H1 (cell line): ENCODE measurements at regions not wholly inside any gene's neighbourhood (a gene's known extent, or its start where the extent isn't known, plus 50 kb on each side); places are given as distances from the start of the nearest gene placed in this dataset.

Experiments
- CTCF ChIA-PET: fragments of 300-600 bp; sonication (Branson Sonifier 250); formaldehyde crosslinking; loops from one replicate; lab custom pipeline; 2021; ENCODE audit not compliant: partially characterized antibody; lab: Charles Lee
- POLR2A ChIA-PET: fragments of 300-600 bp; sonication (Branson Sonifier 250); formaldehyde crosslinking; loops from one replicate; lab custom pipeline; 2021; ENCODE audit warnings: inconsistent platforms; ENCODE audit not compliant: partially characterized antibody; lab: Charles Lee
- DNase-seq, 2 experiments: peaks; one replicate each; pipeline versions ENCODE4 v3.0.0 to v3.0.0-alpha.2; 2010 to 2022; ENCODE audit warnings: low spot score in 2 of 2, low read depth in 1 of 2, mixed read lengths in 1 of 2
- FAIRE-seq: peaks from 2 replicates; lab custom pipeline; 2011; peaks lifted over from hg19 to GRCh38; lab: Jason Lieb, UNC
- H2AFZ ChIP-seq: 2 replicates; pipeline ENCODE4 v1.8.1; 2012; ENCODE audit warnings: low read length, inconsistent platforms
- H2AK5ac ChIP-seq: 2 replicates; pipeline ENCODE4 v1.6.1; 2013; ENCODE audit warnings: low read depth, low read length
- H2BK120ac ChIP-seq: replicated peaks from 2 replicates; pipeline ENCODE3; 2013; ENCODE audit warnings: low read depth, low read length, inconsistent platforms
- H2BK12ac ChIP-seq: 2 replicates; pipeline ENCODE4 v1.6.1; 2013; ENCODE audit warnings: low read depth, low read length
- H2BK15ac ChIP-seq: 2 replicates; pipeline ENCODE4 v1.6.1; 2013; ENCODE audit warnings: low read length
- H2BK20ac ChIP-seq: 2 replicates; pipeline ENCODE4 v1.6.1; 2013; ENCODE audit warnings: low read length
- H2BK5ac ChIP-seq: 2 replicates; pipeline ENCODE4 v1.6.1; 2013; ENCODE audit warnings: low read depth, low read length
- H3K14ac ChIP-seq: 2 replicates; pipeline ENCODE4 v1.6.1; 2013; ENCODE audit warnings: inconsistent platforms; ENCODE audit not compliant: insufficient read length
- H3K18ac ChIP-seq: 2 replicates; pipeline ENCODE4 v1.6.1; 2013; ENCODE audit warnings: low read length; ENCODE audit errors: extremely low read depth
- H3K23ac ChIP-seq: 2 replicates; pipeline ENCODE4 v1.6.1; 2013; ENCODE audit warnings: inconsistent platforms; ENCODE audit not compliant: insufficient read length
- H3K23me2 ChIP-seq: 2 replicates; pipeline ENCODE4 v1.6.1; 2013; ENCODE audit warnings: low read depth, low read length
- H3K27ac ChIP-seq: 2 replicates; pipeline ENCODE4 v1.6.1; 2011; ENCODE audit warnings: low read depth, low read length, inconsistent platforms
- H3K27me3 ChIP-seq, 4 experiments: replicated peaks in 1 of 4; 1 replicate in 1 of 4; 2 replicates in 3 of 4; pipeline versions ENCODE4 v1.6.1 to v1.8.1; 2011 to 2013; ENCODE audit warnings: low read length in 3 of 4, mild to moderate bottlenecking in 3 of 4, inconsistent platforms in 2 of 4, mixed read lengths in 2 of 4, moderate library complexity in 1 of 4; ENCODE audit not compliant: control insufficient read depth in 3 of 4, insufficient read depth in 3 of 4; ENCODE audit errors: extremely low read depth in 1 of 4
- H3K36me3 ChIP-seq, 4 experiments: 2 replicates each; pipeline versions ENCODE4 v1.6.1 to v1.8.1; 2011 to 2013; ENCODE audit warnings: mild to moderate bottlenecking in 4 of 4, low read length in 3 of 4, moderate library complexity in 2 of 4, control low read depth in 1 of 4, inconsistent platforms in 1 of 4; ENCODE audit not compliant: insufficient read depth in 4 of 4, control insufficient read depth in 2 of 4
- H3K4ac ChIP-seq: replicated peaks from 2 replicates; pipeline ENCODE3; 2013; ENCODE audit warnings: low read length, low read depth, mixed read lengths, inconsistent platforms; ENCODE audit not compliant: insufficient read length
- H3K4me1 ChIP-seq, 4 experiments: replicated peaks in 1 of 4; 1 replicate in 1 of 4; 2 replicates in 3 of 4; pipeline versions ENCODE4 v1.6.1 to v1.8.1; 2011 to 2013; ENCODE audit warnings: low read length in 3 of 4, inconsistent platforms in 2 of 4, mixed read lengths in 1 of 4; ENCODE audit not compliant: insufficient read depth in 4 of 4, control insufficient read depth in 3 of 4
- H3K4me2 ChIP-seq, 2 experiments: 2 replicates each; pipeline versions ENCODE4 v1.6.1 to v1.8.1; 2011 to 2013; ENCODE audit warnings: low read depth in 2 of 2, low read length in 2 of 2, control low read depth in 1 of 2, inconsistent platforms in 1 of 2, mild to moderate bottlenecking in 1 of 2; ENCODE audit not compliant: insufficient read depth in 1 of 2
- H3K4me3 ChIP-seq, 4 experiments: fragments of 200-600, 300-600 bp in 1 of 4; sonication (generic), shearing (Covaris generic), sonication (Bioruptor Twin) in 1 of 4; 2 replicates each; pipeline versions ENCODE4 v1.5.1 to v1.8.1; 2011 to 2016; ENCODE audit warnings: low read length in 4 of 4, low read depth in 3 of 4, control low read depth in 2 of 4, inconsistent platforms in 2 of 4, mild to moderate bottlenecking in 2 of 4, mixed read lengths in 1 of 4, moderate library complexity in 1 of 4; ENCODE audit not compliant: insufficient read depth in 2 of 4; ENCODE audit errors: extremely low read depth in 1 of 4
- H3K56ac ChIP-seq: replicated peaks from 2 replicates; pipeline ENCODE3; 2013; ENCODE audit warnings: low read depth, mild to moderate bottlenecking, mixed read lengths, low read length, inconsistent platforms; ENCODE audit not compliant: insufficient read length
- H3K79me1 ChIP-seq: 2 replicates; pipeline ENCODE4 v1.6.1; 2013; ENCODE audit warnings: low read depth, low read length, control low read depth
- H3K79me2 ChIP-seq, 2 experiments: 2 replicates each; pipeline versions ENCODE4 v1.6.1 to v1.8.1; 2012 to 2013; ENCODE audit warnings: low read length in 2 of 2, mild to moderate bottlenecking in 2 of 2, inconsistent platforms in 1 of 2; ENCODE audit not compliant: insufficient read depth in 2 of 2, control insufficient read depth in 1 of 2
- H3K9ac ChIP-seq, 4 experiments: replicated peaks in 1 of 4; 1 replicate in 1 of 4; 2 replicates in 3 of 4; pipeline versions ENCODE4 v1.6.1 to v1.8.1; 2011 to 2013; ENCODE audit warnings: low read depth in 3 of 4, low read length in 3 of 4, control low read depth in 2 of 4, mild to moderate bottlenecking in 2 of 4, moderate library complexity in 2 of 4, inconsistent platforms in 1 of 4; ENCODE audit errors: extremely low read depth in 1 of 4
- H3K9me3 ChIP-seq, 2 experiments: 2 replicates each; pipeline versions ENCODE4 v1.6.1 to v1.8.1; 2012 to 2013; ENCODE audit warnings: mild to moderate bottlenecking in 2 of 2, moderate library complexity in 2 of 2, control low read depth in 1 of 2, inconsistent platforms in 1 of 2, low read depth in 1 of 2, low read length in 1 of 2, mixed read lengths in 1 of 2; ENCODE audit not compliant: insufficient read depth in 2 of 2
- H4K20me1 ChIP-seq, 2 experiments: replicated peaks in 1 of 2; 2 replicates each; pipeline versions ENCODE3 to v1.8.1; 2011 to 2013; ENCODE audit warnings: inconsistent platforms in 2 of 2, low read length in 2 of 2, mild to moderate bottlenecking in 1 of 2; ENCODE audit not compliant: insufficient read depth in 2 of 2, control insufficient read depth in 1 of 2
- H4K5ac ChIP-seq: 2 replicates; pipeline ENCODE4 v1.6.1; 2013; ENCODE audit warnings: low read length, low read depth, mixed read lengths, inconsistent platforms; ENCODE audit not compliant: insufficient read length
- H4K8ac ChIP-seq: 2 replicates; pipeline ENCODE4 v1.8.0; 2013; ENCODE audit warnings: mild to moderate bottlenecking, moderate library complexity, low read length, inconsistent platforms; ENCODE audit not compliant: insufficient read depth; ENCODE audit errors: extremely low read depth
- H4K91ac ChIP-seq: replicated peaks from 2 replicates; pipeline ENCODE3; 2013; ENCODE audit warnings: low read length, mixed read lengths, inconsistent platforms; ENCODE audit not compliant: insufficient read length
- ATF2 ChIP-seq: IDR thresholded peaks from 2 replicates; pipeline ENCODE4 v1.6.1; 2012; ENCODE audit warnings: low read length, inconsistent platforms
- BCL11A ChIP-seq, 2 experiments: IDR thresholded peaks; one replicate each; pipeline ENCODE4 v1.6.1; 2011; ENCODE audit warnings: low read depth in 2 of 2, low read length in 2 of 2, mild to moderate bottlenecking in 2 of 2
- CEBPB ChIP-seq: IDR thresholded peaks from 2 replicates; pipeline ENCODE4 v1.6.1; 2012; ENCODE audit warnings: low read depth, low read length
- CHD1 ChIP-seq: IDR thresholded peaks from 2 replicates; pipeline ENCODE4 v1.6.1; 2012; ENCODE audit warnings: low read depth, low read length, improper control_type of control experiment
- EZH2 ChIP-seq: fragments of 200-600 bp; sonication (generic); IDR thresholded peaks from 2 replicates; pipeline ENCODE4 v1.7.1; 2012; ENCODE audit warnings: low read depth, mild to moderate bottlenecking, moderate library complexity, low read length, inconsistent platforms; ENCODE audit not compliant: severe bottlenecking
- GABPA ChIP-seq: IDR thresholded peaks from 2 replicates; pipeline ENCODE4 v1.6.1; 2011; ENCODE audit warnings: mild to moderate bottlenecking, low read length, moderate library complexity, borderline replicate concordance; ENCODE audit not compliant: insufficient read depth
- PHF8 ChIP-seq: fragments of 200-600 bp; sonication (generic); conservative IDR thresholded peaks from 2 replicates; pipeline ENCODE4 v1.7.1; 2012; ENCODE audit warnings: low read depth, mild to moderate bottlenecking, inconsistent platforms, low read length, moderate library complexity
- POLR2A ChIP-seq, 2 experiments: IDR thresholded peaks; 1 replicate in 1 of 2; 2 replicates in 1 of 2; pipeline ENCODE4 v1.6.1; 2011; ENCODE audit warnings: low read depth in 2 of 2, low read length in 2 of 2, mild to moderate bottlenecking in 2 of 2; ENCODE audit errors: control extremely low read depth in 1 of 2
- POLR2AphosphoS5 ChIP-seq: IDR thresholded peaks from 2 replicates; pipeline ENCODE4 v1.6.1; 2011; ENCODE audit warnings: low read depth, low read length
- RXRA ChIP-seq: IDR thresholded peaks from 2 replicates; pipeline ENCODE4 v1.6.1; 2011; ENCODE audit warnings: low read depth, mild to moderate bottlenecking, low read length, moderate library complexity; ENCODE audit not compliant: insufficient read depth
- SIRT6 ChIP-seq: IDR thresholded peaks from one replicate; pipeline ENCODE4 v1.7.1; 2012; ENCODE audit warnings: low read length, inconsistent platforms
- SP4 ChIP-seq: IDR thresholded peaks from 2 replicates; pipeline ENCODE4 v1.6.1; 2012; ENCODE audit warnings: low read length, inconsistent platforms
- SUZ12 ChIP-seq: fragments of 200-600 bp; sonication (generic); IDR thresholded peaks from 2 replicates; pipeline ENCODE4 v1.6.1; 2012; ENCODE audit warnings: mild to moderate bottlenecking, inconsistent platforms, low read length, moderate library complexity, mixed read lengths
- WGBS, 2 experiments: shearing (Covaris generic) in 1 of 2; methylation state at CpG; one replicate each; pipeline versions ENCODE4 v1.1.6 to v1.1.7; 2013 to 2015; ENCODE audit warnings: low lambda C conversion rate in 2 of 2, mixed read lengths in 2 of 2, inconsistent platforms in 1 of 2, low coverage in 1 of 2, missing lambda C conversion rate in 1 of 2; ENCODE audit not compliant: insufficient replicate concordance in 2 of 2, insufficient coverage in 1 of 2, insufficient read length in 1 of 2; ENCODE audit errors: extremely low coverage in 1 of 2, missing lambda C conversion rate in 1 of 2; 5-methylcytosine and 5-hydroxymethylcytosine counted together

GRCh38 chr6:44564906-44565524, 177.5 kb downstream of the CDC5L start:
- Histone ChIP-seq H3K27ac (no peak overlapping the region), H3K9me3 (no peaks in the 10 kb centered on the region), H3K23ac (no peak overlapping the region), H3K79me2 (no peaks in the 10 kb centered on the region), H3K4me3 (no peak overlapping the region), H4K5ac (no peak overlapping the region), H3K4ac (no peak overlapping the region), H3K18ac (no peak overlapping the region), H2BK120ac (no peak overlapping the region), H2AK5ac (0 out of 2 replicates have a peak overlapping the region, but pooled peaks have one; percentile 7), H3K4me2 (no peak overlapping the region), H3K27me3 (no peaks in the 10 kb centered on the region), H3K23me2 (no peaks in the 10 kb centered on the region), H2BK5ac (no peak overlapping the region), H2BK12ac (no peak overlapping the region), H3K9ac (no peak overlapping the region), H3K4me1 (peaks cover 0 to 6% (median 1%) of the 10 kb centered on the region in 4 experiments; a peak in 3 of 7 replicates), H2BK20ac (no peak overlapping the region), H3K56ac (no peak overlapping the region), H3K36me3 (no peaks in the 10 kb centered on the region), H2AFZ (no peak overlapping the region), H3K14ac (no peak overlapping the region), H4K8ac (no peak overlapping the region), H4K20me1 (no peaks in the 10 kb centered on the region), H2BK15ac (no peak overlapping the region), H3K79me1 (no peaks in the 10 kb centered on the region), H4K91ac (no peak overlapping the region)
- ChIA-PET POLR2A (no interaction called here), CTCF (interaction anchor here (0.8 kb wide), 1 partner anchor 13 kb away, joined by 3 read pairs; no protein-coding TSS in a partner anchor)
- WGBS, 2 experiments, result 69% methylated on average over 6 of the region's 6 CpGs; no CpG with 5 or more reads in 1 of the 2 experiments
- DNase-seq (no peak), FAIRE-seq (no peak)
- no peak for TF ChIP-seq EZH2
- TF ChIP-seq PHF8, result no peak
- no peak for TF ChIP-seq SIRT6
- no peak for TF ChIP-seq SUZ12
- TF ChIP-seq SP4, result no peak
- TF ChIP-seq GABPA, result no peak
- TF ChIP-seq POLR2A (IDR thresholded peaks at IDR 0.05; ENCODE audit: control extremely low read depth in 1 of 2, low read depth in 2 of 2, low read length in 2 of 2), result no peak
- no peak for TF ChIP-seq POLR2AphosphoS5
- TF ChIP-seq RXRA, result no peak
- TF ChIP-seq CEBPB, result no peak
- no peak for TF ChIP-seq ATF2
- no peak for TF ChIP-seq BCL11A (IDR thresholded peaks at IDR 0.05; ENCODE audit: low read depth in 2 of 2, low read length in 2 of 2)
- no peak for TF ChIP-seq CHD1
